ENCODE measurements at regions not wholly inside any gene's neighbourhood (a gene's known extent, or its start where the extent isn't known, plus 50 kb on each side); places are given as distances from the start of the nearest gene placed in this dataset.
"Not testable (repeated sequence)": the region's sequence is repeated elsewhere in the genome, so short reads cannot be mapped to it uniquely, and the experiment has no call there.

GRCh38 chr6:8301502-8301901, 133.8 kb downstream of the SLC35B3 start:
- no peak for DNase-seq
- no peaks in the 10 kb centered on the region for H3K4me1 Mint-ChIP-seq
- no peaks in the 10 kb centered on the region for H3K27me3 Mint-ChIP-seq
- no peaks in the 10 kb centered on the region for H3K9me3 Mint-ChIP-seq
- H3K36me3 Mint-ChIP-seq, result no peaks in the 10 kb centered on the region
- H3K27ac Mint-ChIP-seq, result no peak overlapping the region
- CTCF ChIA-PET, result no interaction called here
- H3K4me3 Mint-ChIP-seq, result no peak overlapping the region

GRCh38 chr6:8299034-8299433, 136.3 kb downstream of the SLC35B3 start:
- H3K27me3 Mint-ChIP-seq, result no peaks in the 10 kb centered on the region
- H3K27ac Mint-ChIP-seq, result no peak overlapping the region
- CTCF ChIA-PET, result no interaction called here
- no peaks in the 10 kb centered on the region for H3K4me1 Mint-ChIP-seq
- H3K9me3 Mint-ChIP-seq, result no peaks in the 10 kb centered on the region
- DNase-seq, result no peak
- no peak overlapping the region for H3K4me3 Mint-ChIP-seq
- H3K36me3 Mint-ChIP-seq, result no peaks in the 10 kb centered on the region

- H3K4me3 Mint-ChIP-seq, H3K4me1 Mint-ChIP-seq, H3K27ac Mint-ChIP-seq, H3K27me3 Mint-ChIP-seq, DNase-seq, H3K9me3 Mint-ChIP-seq, H3K36me3 Mint-ChIP-seq, CTCF ChIA-PET: not testable (repeated sequence)
Measured at GRCh38 chr6:8282946-8283345, 152.4 kb downstream of the SLC35B3 start.

- H3K27ac Mint-ChIP-seq, result no peak overlapping the region
- no peak overlapping the region for H3K4me3 Mint-ChIP-seq
- H3K36me3 Mint-ChIP-seq, result no peaks in the 10 kb centered on the region
- H3K27me3 Mint-ChIP-seq, result no peaks in the 10 kb centered on the region
- DNase-seq, result no peak
- peaks cover 6% of the 10 kb centered on the region for H3K4me1 Mint-ChIP-seq
- CTCF ChIA-PET, result no interaction called here
- peaks cover 9% of the 10 kb centered on the region for H3K9me3 Mint-ChIP-seq
Measured at GRCh38 chr6:8282380-8282779, 153.0 kb downstream of the SLC35B3 start.

- Mint-ChIP-seq H3K4me3 (no peak overlapping the region), H3K9me3 (peaks cover 9% of the 10 kb centered on the region), H3K36me3 (no peaks in the 10 kb centered on the region), H3K4me1 (peaks cover 6% of the 10 kb centered on the region), H3K27me3 (no peaks in the 10 kb centered on the region), H3K27ac (no peak overlapping the region)
- no peak for DNase-seq
- CTCF ChIA-PET, result no interaction called here
Measured at GRCh38 chr6:8279041-8279805, 156.1 kb downstream of the SLC35B3 start.

GRCh38 chr6:8278562-8278961, 156.8 kb downstream of the SLC35B3 start:
- Mint-ChIP-seq H3K9me3 (peaks cover 9% of the 10 kb centered on the region), H3K36me3 (no peaks in the 10 kb centered on the region), H3K4me1 (peaks cover 6% of the 10 kb centered on the region), H3K4me3 (no peak overlapping the region), H3K27ac (no peak overlapping the region), H3K27me3 (no peaks in the 10 kb centered on the region)
- CTCF ChIA-PET, result no interaction called here
- DNase-seq, result no peak

- H3K27ac Mint-ChIP-seq, result no peak overlapping the region
- DNase-seq, result no peak
- no peaks in the 10 kb centered on the region for H3K27me3 Mint-ChIP-seq
- H3K4me3 Mint-ChIP-seq, result no peak overlapping the region
- peaks cover 2% of the 10 kb centered on the region for H3K9me3 Mint-ChIP-seq
- peaks cover 6% of the 10 kb centered on the region for H3K4me1 Mint-ChIP-seq
- CTCF ChIA-PET, result no interaction called here
- H3K36me3 Mint-ChIP-seq, result no peaks in the 10 kb centered on the region
Measured at GRCh38 chr6:8277769-8278168, 157.6 kb downstream of the SLC35B3 start.

GRCh38 chr6:8276148-8276547, 159.2 kb downstream of the SLC35B3 start:
- H3K27me3 Mint-ChIP-seq, result no peaks in the 10 kb centered on the region
- H3K4me1 Mint-ChIP-seq, result peaks cover 6% of the 10 kb centered on the region
- H3K4me3 Mint-ChIP-seq, result no peak overlapping the region
- no peaks in the 10 kb centered on the region for H3K9me3 Mint-ChIP-seq
- no peaks in the 10 kb centered on the region for H3K36me3 Mint-ChIP-seq
- DNase-seq, result no peak
- CTCF ChIA-PET, result no interaction called here
- no peak overlapping the region for H3K27ac Mint-ChIP-seq

GRCh38 chr6:8275667-8276066, 159.7 kb downstream of the SLC35B3 start:
- no peak for DNase-seq
- Mint-ChIP-seq H3K4me1 (peaks cover 6% of the 10 kb centered on the region), H3K27me3 (no peaks in the 10 kb centered on the region), H3K9me3 (no peaks in the 10 kb centered on the region), H3K27ac (no peak overlapping the region), H3K36me3 (no peaks in the 10 kb centered on the region), H3K4me3 (no peak overlapping the region)
- CTCF ChIA-PET, result no interaction called here

GRCh38 chr6:8274226-8274625, 161.1 kb downstream of the SLC35B3 start:
- no peaks in the 10 kb centered on the region for H3K36me3 Mint-ChIP-seq

GRCh38 chr6:8269872-8270454, 165.4 kb downstream of the SLC35B3 start:
- Mint-ChIP-seq H3K4me1 (no peaks in the 10 kb centered on the region), H3K9me3 (no peaks in the 10 kb centered on the region), H3K4me3 (no peak overlapping the region), H3K27ac (no peak overlapping the region), H3K27me3 (no peaks in the 10 kb centered on the region), H3K36me3 (no peaks in the 10 kb centered on the region)
- CTCF ChIA-PET, result interaction anchor here (1.0 kb wide), 1 partner anchor 50 kb away, joined by 3 read pairs; no protein-coding TSS in a partner anchor
- DNase-seq, result no peak

More at GRCh38 chr6:8274226-8274625, 161.1 kb downstream of the SLC35B3 start:
- Mint-ChIP-seq H3K27me3 (no peaks in the 10 kb centered on the region), H3K4me1 (peaks cover 6% of the 10 kb centered on the region), H3K4me3 (no peak overlapping the region), H3K9me3 (no peaks in the 10 kb centered on the region), H3K27ac (no peak overlapping the region)
- no peak for DNase-seq
- CTCF ChIA-PET, result interaction anchor here (1.1 kb wide), 1 partner anchor 55 kb away, joined by 3 read pairs; no protein-coding TSS in a partner anchor

GRCh38 chr6:8269094-8269493, 166.3 kb downstream of the SLC35B3 start:
- H3K4me3 Mint-ChIP-seq, result no peak overlapping the region
- no peaks in the 10 kb centered on the region for H3K4me1 Mint-ChIP-seq
- CTCF ChIA-PET, result no interaction called here
- H3K27me3 Mint-ChIP-seq, result no peaks in the 10 kb centered on the region
- H3K36me3 Mint-ChIP-seq, result no peaks in the 10 kb centered on the region
- DNase-seq, result no peak
- no peaks in the 10 kb centered on the region for H3K9me3 Mint-ChIP-seq
- H3K27ac Mint-ChIP-seq, result no peak overlapping the region

GRCh38 chr6:8268606-8269005, 166.3 kb upstream of the EEF1E1 start:
- CTCF ChIA-PET, result no interaction called here
- Mint-ChIP-seq H3K4me1 (no peaks in the 10 kb centered on the region), H3K9me3 (no peaks in the 10 kb centered on the region), H3K27me3 (no peaks in the 10 kb centered on the region), H3K27ac (no peak overlapping the region), H3K36me3 (no peaks in the 10 kb centered on the region), H3K4me3 (no peak overlapping the region)
- DNase-seq, result no peak

GRCh38 chr6:8268156-8268555, 165.8 kb upstream of the EEF1E1 start:
- no peaks in the 10 kb centered on the region for H3K27me3 Mint-ChIP-seq
- CTCF ChIA-PET, result no interaction called here
- H3K27ac Mint-ChIP-seq, result no peak overlapping the region
- no peaks in the 10 kb centered on the region for H3K36me3 Mint-ChIP-seq
- H3K9me3 Mint-ChIP-seq, result no peaks in the 10 kb centered on the region
- no peaks in the 10 kb centered on the region for H3K4me1 Mint-ChIP-seq
- no peak overlapping the region for H3K4me3 Mint-ChIP-seq
- DNase-seq, result no peak

- CTCF ChIA-PET, result no interaction called here
- Mint-ChIP-seq H3K27me3 (no peaks in the 10 kb centered on the region), H3K4me3 (no peak overlapping the region), H3K4me1 (no peaks in the 10 kb centered on the region), H3K9me3 (no peaks in the 10 kb centered on the region), H3K36me3 (no peaks in the 10 kb centered on the region), H3K27ac (no peak overlapping the region)
- no peak for DNase-seq
Measured at GRCh38 chr6:8260610-8261009, 158.3 kb upstream of the EEF1E1 start.

All from activated naive CD4-positive, alpha-beta T cell treated with anti-CD3 and anti-CD28 coated beads, Interleukin-2, amount 10 ng/mL, durations not matched to agents 7 days and 5 days (primary cell).